NCI-H524 treated with DMSO at 0.1 percent for 48 hours (cell line): ENCODE measurements at regions not wholly inside any gene's neighbourhood (a gene's known extent, or its start where the extent isn't known, plus 50 kb on each side); places are given as distances from the start of the nearest gene placed in this dataset.

ENCODE experiments used
- DNase-seq: peaks from one replicate; lab custom pipeline; 2025; lab: John Stamatoyannopoulos, UW

DNA sequence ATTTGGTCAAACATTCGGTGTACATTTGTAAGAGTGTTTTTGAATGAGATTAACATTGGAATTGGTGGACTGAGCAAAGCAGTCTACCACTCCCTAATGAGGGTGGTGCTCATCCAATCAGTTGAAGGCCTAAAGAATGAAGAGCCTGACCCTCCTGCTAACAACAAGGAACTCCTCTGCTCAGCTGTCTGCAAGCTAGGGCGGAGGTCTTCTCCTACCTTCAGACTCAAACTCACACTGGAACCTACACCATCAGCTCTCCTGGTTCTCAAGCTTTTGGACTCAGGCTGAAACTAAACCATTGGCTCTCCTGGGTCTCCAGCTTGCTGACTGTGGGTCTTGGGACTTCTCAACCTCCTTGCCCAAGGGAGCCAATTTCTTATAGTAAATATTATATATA lies 55.5 kb upstream of the NPAS2 start:
- DNase-seq: no peak

DNA sequence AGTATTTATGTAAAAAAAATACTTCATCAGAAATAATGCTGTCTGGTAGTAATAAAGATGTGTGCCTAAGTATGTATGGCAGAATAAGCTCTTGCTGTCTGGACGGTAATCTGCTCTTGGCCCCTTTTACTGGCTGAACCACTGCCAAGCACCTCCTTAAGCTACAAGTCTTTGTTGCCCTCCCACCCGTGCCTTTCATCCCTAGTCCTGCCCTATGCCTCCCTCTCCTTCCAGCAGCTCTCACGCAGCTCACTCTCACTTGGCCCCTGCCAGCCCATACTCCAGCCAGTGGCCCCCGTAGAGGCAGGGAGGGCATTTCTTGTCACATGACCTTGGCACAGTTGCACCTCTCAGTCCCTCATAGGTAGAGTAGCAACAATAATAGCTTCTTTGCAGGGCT lies 54.5 kb upstream of the NPAS2 start:
- no peak for DNase-seq

DNA sequence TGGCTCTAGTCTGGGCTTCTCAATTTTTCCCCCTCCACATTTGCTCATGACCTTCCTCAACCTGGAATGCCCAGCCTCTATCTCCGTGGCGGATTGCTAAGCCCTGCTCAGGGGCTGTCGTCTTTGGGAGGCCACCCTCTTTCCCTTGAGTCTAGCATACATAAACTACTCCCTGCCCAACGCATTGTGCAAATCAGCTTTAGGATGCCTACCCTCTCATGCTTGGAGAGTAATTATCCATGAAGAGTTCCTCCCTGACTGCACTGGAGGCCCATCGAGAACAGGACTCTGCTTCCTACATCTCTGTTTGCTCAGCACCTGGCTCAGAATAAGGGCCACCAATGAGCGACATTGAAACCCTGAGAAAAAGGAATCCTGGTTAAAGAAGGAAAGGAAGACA lies 53.7 kb upstream of the NPAS2 start:
- DNase-seq: no peak

DNA sequence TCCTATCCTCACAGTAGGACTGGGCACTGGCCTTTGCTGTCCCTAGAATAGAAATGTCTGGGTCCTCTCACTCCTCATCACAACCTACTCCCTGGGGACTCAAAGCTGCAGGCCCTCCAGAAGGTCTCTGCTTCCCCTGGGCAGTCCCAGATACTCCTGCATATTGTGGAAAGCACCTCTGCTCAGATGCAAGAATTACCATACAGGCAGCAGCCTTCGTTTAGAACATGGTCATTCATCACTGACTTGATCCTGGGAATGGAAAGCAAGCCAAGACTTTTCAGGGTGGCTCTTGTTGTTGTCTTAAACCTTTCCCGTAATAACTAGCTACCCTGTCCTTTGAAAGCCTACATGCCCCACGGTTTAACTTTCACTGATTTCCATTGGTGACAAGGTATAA lies 53.1 kb upstream of the NPAS2 start:
- no peak for DNase-seq

DNA sequence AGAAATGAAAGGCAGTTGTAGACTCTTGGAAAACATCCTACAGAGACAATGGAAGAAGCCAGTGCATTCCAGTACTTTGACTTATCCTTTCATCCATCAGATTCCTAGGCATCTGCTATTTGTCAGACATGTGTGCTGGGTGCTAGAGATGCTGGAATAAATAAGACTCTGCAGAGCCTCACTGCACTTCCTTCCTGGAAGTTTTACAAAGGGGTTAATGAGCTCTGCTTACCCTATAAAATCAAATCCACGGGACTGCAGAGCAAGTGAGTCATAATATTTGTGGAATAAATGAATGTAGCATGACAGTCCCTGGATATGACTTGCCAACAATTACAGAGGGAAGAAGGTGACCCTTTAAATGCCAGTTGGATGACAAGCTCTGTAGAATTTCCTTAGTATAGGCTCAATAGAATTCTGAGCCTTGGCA lies 52.7 kb upstream of the NPAS2 start:
- no peak for DNase-seq

DNA sequence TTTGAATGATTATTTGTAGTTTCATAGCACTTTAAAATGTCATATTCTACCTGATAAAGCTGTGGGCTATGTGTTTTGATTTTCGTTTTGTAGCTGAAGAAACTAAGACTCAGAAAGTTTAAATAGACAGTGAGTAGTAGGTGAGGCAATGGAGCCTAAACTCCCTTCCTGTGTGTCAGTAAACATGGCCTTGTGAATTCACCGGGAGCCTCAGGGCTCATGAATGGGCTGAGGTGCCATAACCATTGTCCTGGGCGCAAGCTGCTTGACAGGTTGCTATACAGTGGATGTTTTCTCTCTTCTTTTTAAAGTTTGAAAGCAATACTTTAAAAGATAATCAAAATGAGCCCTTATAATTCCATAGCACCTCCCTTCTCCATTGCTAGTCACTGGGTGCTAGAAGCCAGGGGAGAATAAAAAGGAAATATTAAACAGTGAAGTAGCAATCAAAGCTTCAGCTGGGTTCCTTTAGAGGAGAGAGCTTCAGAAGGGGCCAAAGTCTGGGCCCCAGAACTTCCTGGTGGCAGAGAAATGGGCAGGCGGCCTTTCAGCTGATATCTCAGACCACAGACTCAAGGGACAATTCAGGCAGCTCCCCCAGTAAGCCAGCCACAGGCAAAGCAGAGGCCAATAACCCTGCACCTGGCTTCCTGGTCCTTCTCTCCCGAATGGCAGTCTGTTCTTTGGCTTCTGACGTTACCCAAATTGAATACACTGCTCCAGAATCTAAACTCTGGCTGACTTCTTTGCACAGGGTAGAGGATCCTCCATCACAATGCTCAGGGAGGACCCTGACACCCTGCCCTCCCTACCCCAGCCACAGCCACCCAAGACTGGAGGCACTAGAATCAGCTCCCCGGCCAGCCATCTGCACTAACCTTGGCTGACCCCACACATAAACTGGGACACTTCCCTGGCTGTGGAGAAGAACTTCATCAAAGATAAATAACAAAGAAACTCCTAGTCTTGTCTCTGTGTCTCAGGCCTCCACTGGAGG lies 51.8 kb upstream of the NPAS2 start:
- DNase-seq: no peak
